HCT116 (cell line): ENCODE measurements at regions not wholly inside any gene's neighbourhood (a gene's known extent, or its start where the extent isn't known, plus 50 kb on each side); places are given as distances from the start of the nearest gene placed in this dataset.

ENCODE experiments used
- ATAC-seq: fragments of 200-7000 bp; cut with Tn5 transposase; 2 replicates; pipeline ENCODE4 v1.9.1; 2020; ENCODE audit warnings: mild to moderate bottlenecking, moderate library complexity
- BruUV-seq: library from RNA; stranded (reverse); fragments of 400-500 nt; replicated peaks from 2 replicates; lab custom pipeline; 2021; lab: Mats Ljungman, UMichigan
- CTCF ChIA-PET: fragments of 300-600 bp; sonication (Branson Sonifier 250); formaldehyde crosslinking; loops from one replicate; lab custom pipeline; 2021; ENCODE audit warnings: antibody characterized with exemption; lab: Charles Lee
- POLR2A ChIA-PET: fragments of 300-600, 350-600 bp; sonication (Branson Sonifier 250); formaldehyde crosslinking; loops from one replicate; lab custom pipeline; 2021; ENCODE audit warnings: antibody characterized with exemption; lab: Charles Lee
- RAD21 ChIA-PET, 2 experiments: fragments of 300-600 bp; sonication (Branson Sonifier 250); formaldehyde crosslinking; loops; one replicate each; lab custom pipeline; 2023; ENCODE audit warnings: low total read pairs in 2 of 2; ENCODE audit not compliant: uncharacterized antibody in 2 of 2, unreplicated experiment in 2 of 2, low non-redundant PET in 1 of 2; lab: Charles Lee
- DNase-seq: peaks from one replicate; pipeline ENCODE4 v3.0.0-alpha.2; 2010; ENCODE audit warnings: low read depth, low spot score
- H2AFZ ChIP-seq: fragments of 200-600 bp; shearing (Covaris generic), sonication (generic); 2 replicates; pipeline ENCODE4 v1.6.1; 2017; ENCODE audit warnings: low read depth, mixed run types, mixed read lengths, antibody characterized with exemption, low read length; ENCODE audit not compliant: poor library complexity, severe bottlenecking
- H3K27ac ChIP-seq: 2 replicates; pipeline ENCODE4 v1.5.1; 2012; ENCODE audit warnings: low read depth, low read length
- H3K27me3 ChIP-seq: fragments of 200-600 bp; sonication (generic); 2 replicates; pipeline ENCODE4 v1.6.1; 2016; ENCODE audit warnings: mixed run types, low read length, mixed read lengths; ENCODE audit not compliant: insufficient read depth
- H3K36me3 ChIP-seq, 2 experiments: fragments of 200-500 bp in 1 of 2; fragments of 200-600 bp in 1 of 2; sonication (Bioruptor generic) in 1 of 2; sonication (generic) in 1 of 2; 2 replicates each; pipeline versions ENCODE4 v1.5.1 to v1.6.1; 2014 to 2016; ENCODE audit warnings: low read length in 2 of 2, inconsistent platforms in 1 of 2, mixed read lengths in 1 of 2, mixed run types in 1 of 2; ENCODE audit not compliant: insufficient read depth in 2 of 2, control insufficient read depth in 1 of 2
- H3K4me1 ChIP-seq, 2 experiments: fragments of 200-600 bp in 1 of 2; sonication (generic) in 1 of 2; 2 replicates each; pipeline versions ENCODE4 v1.5.1 to v1.6.1; 2012 to 2017; ENCODE audit warnings: low read length in 2 of 2, inconsistent platforms in 1 of 2, mild to moderate bottlenecking in 1 of 2, mixed read lengths in 1 of 2, mixed run types in 1 of 2, moderate library complexity in 1 of 2; ENCODE audit not compliant: insufficient read depth in 2 of 2, control insufficient read depth in 1 of 2
- H3K4me2 ChIP-seq: fragments of 200-600 bp; sonication (generic); 2 replicates; pipeline ENCODE4 v1.6.1; 2017; ENCODE audit warnings: mixed run types, low read length, mixed read lengths
- H3K4me3 ChIP-seq, 2 experiments: fragments of 200-600 bp in 1 of 2; sonication (generic) in 1 of 2; replicated peaks in 1 of 2; 2 replicates each; pipeline ENCODE4 v1.5.1; 2011 to 2016; ENCODE audit warnings: low read length in 2 of 2, control low read depth in 1 of 2, low read depth in 1 of 2, mild to moderate bottlenecking in 1 of 2, mixed read lengths in 1 of 2, mixed run types in 1 of 2
- H3K79me2 ChIP-seq: fragments of 200-600 bp; sonication (generic); 2 replicates; pipeline ENCODE4 v1.6.1; 2017; ENCODE audit warnings: mild to moderate bottlenecking, mixed run types, low read length, moderate library complexity, mixed read lengths; ENCODE audit not compliant: insufficient read depth
- H3K9ac ChIP-seq: fragments of 200-600 bp; sonication (generic); 2 replicates; pipeline ENCODE4 v1.6.1; 2016; ENCODE audit warnings: low read length, mixed read lengths
- H3K9me2 ChIP-seq: fragments of 200-600 bp; sonication (generic), shearing (Covaris generic); 2 replicates; pipeline ENCODE4 v1.6.1; 2017; ENCODE audit warnings: mixed run types, mild to moderate bottlenecking, moderate library complexity; ENCODE audit not compliant: insufficient read depth
- H3K9me3 ChIP-seq, 2 experiments: fragments of 200-500 bp in 1 of 2; fragments of 200-600 bp in 1 of 2; sonication (Bioruptor generic) in 1 of 2; sonication (generic) in 1 of 2; 2 replicates each; pipeline ENCODE4 v1.6.1; 2014 to 2017; ENCODE audit warnings: low read length in 2 of 2, mixed read lengths in 2 of 2, inconsistent platforms in 1 of 2, low read depth in 1 of 2, mild to moderate bottlenecking in 1 of 2, mixed run types in 1 of 2, moderate library complexity in 1 of 2; ENCODE audit not compliant: control insufficient read depth in 1 of 2, insufficient read depth in 1 of 2
- H4K20me1 ChIP-seq: fragments of 200-600 bp; sonication (generic), shearing (Covaris generic); 2 replicates; pipeline ENCODE4 v1.6.1; 2017; ENCODE audit warnings: mixed run types, mild to moderate bottlenecking, moderate library complexity; ENCODE audit not compliant: insufficient read depth
- CEBPB ChIP-seq: IDR thresholded peaks from 2 replicates; pipeline ENCODE4 v1.6.1; 2012; ENCODE audit warnings: low read depth
- ELF1 ChIP-seq: IDR thresholded peaks from 2 replicates; pipeline ENCODE4 v1.6.1; 2012; ENCODE audit warnings: low read depth, borderline replicate concordance
- EZH2 ChIP-seq: fragments of 200-600 bp; sonication (generic); IDR thresholded peaks from 2 replicates; pipeline ENCODE4 v1.6.1; 2017; ENCODE audit warnings: antibody characterized with exemption, mixed run types
- EZH2phosphoT487 ChIP-seq: fragments of 200-600 bp; IDR thresholded peaks from 2 replicates; pipeline ENCODE4 v1.6.1; 2018; ENCODE audit warnings: antibody characterized with exemption, borderline replicate concordance
- FOSL1 ChIP-seq: IDR thresholded peaks from 2 replicates; pipeline ENCODE4 v1.6.1; 2012; ENCODE audit warnings: low read depth
- JUND ChIP-seq: IDR thresholded peaks from 2 replicates; pipeline ENCODE4 v1.6.1; 2012
- POLR2A ChIP-seq: IDR thresholded peaks from 2 replicates; pipeline ENCODE4 v1.7.0; 2011; ENCODE audit warnings: borderline replicate concordance; ENCODE audit not compliant: insufficient read depth, insufficient read length; ENCODE audit errors: extremely low read depth
- POLR2AphosphoS5 ChIP-seq: IDR thresholded peaks from 2 replicates; pipeline ENCODE4 v1.6.1; 2011; ENCODE audit warnings: mild to moderate bottlenecking, low read depth, low read length, moderate library complexity
- SIN3A ChIP-seq: IDR thresholded peaks from 2 replicates; pipeline ENCODE4 v1.6.1; 2012; ENCODE audit warnings: low read depth
- SRF ChIP-seq: IDR thresholded peaks from 2 replicates; pipeline ENCODE4 v1.6.1; 2012; ENCODE audit warnings: low read depth
- TCF7L2 ChIP-seq: IDR thresholded peaks from 2 replicates; pipeline ENCODE4 v1.7.0; 2011; ENCODE audit warnings: borderline replicate concordance, inconsistent platforms; ENCODE audit not compliant: insufficient read depth, insufficient read length; ENCODE audit errors: extremely low read depth
- ZFX ChIP-seq: fragments of 450-650 bp; IDR thresholded peaks from 2 replicates; pipeline ENCODE4 v1.6.1; 2017
- intact Hi-C: fragments of 100-400 bp; cut with micrococcal nuclease; formaldehyde crosslinking; loops from 2 replicates; pipeline ENCODE4 v1.10.0; 2022
- TF ChIP-seq, protein P1 (sequence below): IDR thresholded peaks from 2 replicates; pipeline ENCODE4 v1.6.1; 2011; ENCODE audit warnings: mild to moderate bottlenecking, low read length, moderate library complexity; ENCODE audit not compliant: insufficient replicate concordance; ENCODE audit errors: extremely low read depth
- TF ChIP-seq, protein P2 (sequence below): IDR thresholded peaks from 2 replicates; pipeline ENCODE4 v1.6.1; 2012
- TF ChIP-seq, protein P3 (sequence below), 3 experiments: fragments of 200-600 bp in 1 of 3; sonication (generic) in 1 of 3; IDR thresholded peaks in 2 of 3; conservative IDR thresholded peaks in 1 of 3; 2 replicates each; pipeline ENCODE4 v1.5.1; 2012 to 2017; ENCODE audit warnings: low read depth in 2 of 3, low read length in 2 of 3, antibody characterized with exemption in 1 of 3, borderline replicate concordance in 1 of 3, control low read depth in 1 of 3, mild to moderate bottlenecking in 1 of 3, mixed read lengths in 1 of 3, mixed run types in 1 of 3, moderate library complexity in 1 of 3; ENCODE audit not compliant: insufficient read depth in 1 of 3
- TF ChIP-seq, protein P4 (sequence below): IDR thresholded peaks from 2 replicates; pipeline ENCODE4 v1.6.1; 2012; ENCODE audit warnings: low read depth

DNA sequence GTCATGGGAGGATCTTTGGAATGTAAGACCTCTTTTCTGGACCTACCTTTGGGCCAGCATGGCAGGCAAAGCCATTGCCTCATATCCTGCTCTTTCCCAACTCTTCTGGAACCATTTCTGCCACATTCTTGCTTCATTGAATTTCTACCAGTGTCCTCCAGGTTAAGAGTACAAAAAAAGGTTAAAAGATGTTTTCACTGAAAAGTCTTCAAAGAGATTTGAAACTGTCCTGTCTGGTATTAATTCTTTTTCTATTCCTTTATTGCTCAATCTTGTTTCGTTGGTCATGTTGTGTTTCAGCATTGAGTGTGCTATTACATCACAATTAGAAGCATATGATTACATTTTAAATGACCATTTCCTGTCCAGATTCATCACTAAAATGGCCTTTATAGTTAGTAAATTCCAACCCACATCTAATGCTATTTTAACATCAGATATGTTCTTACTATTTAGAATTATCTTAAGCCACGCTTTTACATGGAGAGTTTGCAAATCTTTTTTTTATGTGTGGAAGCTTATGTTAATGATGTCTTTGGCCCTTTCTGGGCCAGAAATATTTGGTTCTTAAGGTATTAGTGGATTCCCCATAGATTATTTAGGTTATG, 450.9 kb downstream of the GJA1 start:
- H3K79me2 ChIP-seq: no peaks in the 10 kb centered on the region
- no peaks in the 10 kb centered on the region for H3K9me2 ChIP-seq
- no peak overlapping the region for H3K27ac ChIP-seq
- RAD21 ChIA-PET: no interaction called here
- no peak overlapping the region for H2AFZ ChIP-seq
- no peaks in the 10 kb centered on the region for H3K9me3 ChIP-seq
- intact Hi-C loops: no loop called here
- no peaks in the 10 kb centered on the region for H3K27me3 ChIP-seq
- no peaks in the 10 kb centered on the region for H3K36me3 ChIP-seq
- no peaks in the 10 kb centered on the region for H4K20me1 ChIP-seq
- H3K4me2 ChIP-seq: no peak overlapping the region
- POLR2A ChIA-PET: no interaction called here
- CTCF ChIA-PET: no interaction called here
- H3K4me1 ChIP-seq: peaks cover 0 to 7% of the 10 kb centered on the region in 2 experiments; a peak in 1 of 4 replicates
- BruUV-seq: no TSS peak
- TF ChIP-seq, protein P1, sequence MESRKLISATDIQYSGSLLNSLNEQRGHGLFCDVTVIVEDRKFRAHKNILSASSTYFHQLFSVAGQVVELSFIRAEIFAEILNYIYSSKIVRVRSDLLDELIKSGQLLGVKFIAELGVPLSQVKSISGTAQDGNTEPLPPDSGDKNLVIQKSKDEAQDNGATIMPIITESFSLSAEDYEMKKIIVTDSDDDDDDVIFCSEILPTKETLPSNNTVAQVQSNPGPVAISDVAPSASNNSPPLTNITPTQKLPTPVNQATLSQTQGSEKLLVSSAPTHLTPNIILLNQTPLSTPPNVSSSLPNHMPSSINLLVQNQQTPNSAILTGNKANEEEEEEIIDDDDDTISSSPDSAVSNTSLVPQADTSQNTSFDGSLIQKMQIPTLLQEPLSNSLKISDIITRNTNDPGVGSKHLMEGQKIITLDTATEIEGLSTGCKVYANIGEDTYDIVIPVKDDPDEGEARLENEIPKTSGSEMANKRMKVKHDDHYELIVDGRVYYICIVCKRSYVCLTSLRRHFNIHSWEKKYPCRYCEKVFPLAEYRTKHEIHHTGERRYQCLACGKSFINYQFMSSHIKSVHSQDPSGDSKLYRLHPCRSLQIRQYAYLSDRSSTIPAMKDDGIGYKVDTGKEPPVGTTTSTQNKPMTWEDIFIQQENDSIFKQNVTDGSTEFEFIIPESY: no peak
- TF ChIP-seq, protein P2, sequence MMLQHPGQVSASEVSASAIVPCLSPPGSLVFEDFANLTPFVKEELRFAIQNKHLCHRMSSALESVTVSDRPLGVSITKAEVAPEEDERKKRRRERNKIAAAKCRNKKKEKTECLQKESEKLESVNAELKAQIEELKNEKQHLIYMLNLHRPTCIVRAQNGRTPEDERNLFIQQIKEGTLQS: no peak
- TF ChIP-seq EZH2phosphoT487 (no peak), EZH2 (no peak), ZFX (no peak), JUND (no peak), FOSL1 (no peak), SRF (no peak), CEBPB (no peak), ELF1 (no peak), TCF7L2 (no peak), POLR2A (no peak), POLR2AphosphoS5 (no peak), SIN3A (no peak)
- TF ChIP-seq, protein P3, sequence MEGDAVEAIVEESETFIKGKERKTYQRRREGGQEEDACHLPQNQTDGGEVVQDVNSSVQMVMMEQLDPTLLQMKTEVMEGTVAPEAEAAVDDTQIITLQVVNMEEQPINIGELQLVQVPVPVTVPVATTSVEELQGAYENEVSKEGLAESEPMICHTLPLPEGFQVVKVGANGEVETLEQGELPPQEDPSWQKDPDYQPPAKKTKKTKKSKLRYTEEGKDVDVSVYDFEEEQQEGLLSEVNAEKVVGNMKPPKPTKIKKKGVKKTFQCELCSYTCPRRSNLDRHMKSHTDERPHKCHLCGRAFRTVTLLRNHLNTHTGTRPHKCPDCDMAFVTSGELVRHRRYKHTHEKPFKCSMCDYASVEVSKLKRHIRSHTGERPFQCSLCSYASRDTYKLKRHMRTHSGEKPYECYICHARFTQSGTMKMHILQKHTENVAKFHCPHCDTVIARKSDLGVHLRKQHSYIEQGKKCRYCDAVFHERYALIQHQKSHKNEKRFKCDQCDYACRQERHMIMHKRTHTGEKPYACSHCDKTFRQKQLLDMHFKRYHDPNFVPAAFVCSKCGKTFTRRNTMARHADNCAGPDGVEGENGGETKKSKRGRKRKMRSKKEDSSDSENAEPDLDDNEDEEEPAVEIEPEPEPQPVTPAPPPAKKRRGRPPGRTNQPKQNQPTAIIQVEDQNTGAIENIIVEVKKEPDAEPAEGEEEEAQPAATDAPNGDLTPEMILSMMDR (IDR thresholded peaks at IDR 0.05 in 2 of 3, conservative IDR thresholded peaks at IDR 0.05 in 1 of 3; ENCODE audit: borderline replicate concordance in 1 of 3, insufficient read depth in 1 of 3, low read depth in 2 of 3, low read length in 2 of 3): no peak
- TF ChIP-seq, protein P4, sequence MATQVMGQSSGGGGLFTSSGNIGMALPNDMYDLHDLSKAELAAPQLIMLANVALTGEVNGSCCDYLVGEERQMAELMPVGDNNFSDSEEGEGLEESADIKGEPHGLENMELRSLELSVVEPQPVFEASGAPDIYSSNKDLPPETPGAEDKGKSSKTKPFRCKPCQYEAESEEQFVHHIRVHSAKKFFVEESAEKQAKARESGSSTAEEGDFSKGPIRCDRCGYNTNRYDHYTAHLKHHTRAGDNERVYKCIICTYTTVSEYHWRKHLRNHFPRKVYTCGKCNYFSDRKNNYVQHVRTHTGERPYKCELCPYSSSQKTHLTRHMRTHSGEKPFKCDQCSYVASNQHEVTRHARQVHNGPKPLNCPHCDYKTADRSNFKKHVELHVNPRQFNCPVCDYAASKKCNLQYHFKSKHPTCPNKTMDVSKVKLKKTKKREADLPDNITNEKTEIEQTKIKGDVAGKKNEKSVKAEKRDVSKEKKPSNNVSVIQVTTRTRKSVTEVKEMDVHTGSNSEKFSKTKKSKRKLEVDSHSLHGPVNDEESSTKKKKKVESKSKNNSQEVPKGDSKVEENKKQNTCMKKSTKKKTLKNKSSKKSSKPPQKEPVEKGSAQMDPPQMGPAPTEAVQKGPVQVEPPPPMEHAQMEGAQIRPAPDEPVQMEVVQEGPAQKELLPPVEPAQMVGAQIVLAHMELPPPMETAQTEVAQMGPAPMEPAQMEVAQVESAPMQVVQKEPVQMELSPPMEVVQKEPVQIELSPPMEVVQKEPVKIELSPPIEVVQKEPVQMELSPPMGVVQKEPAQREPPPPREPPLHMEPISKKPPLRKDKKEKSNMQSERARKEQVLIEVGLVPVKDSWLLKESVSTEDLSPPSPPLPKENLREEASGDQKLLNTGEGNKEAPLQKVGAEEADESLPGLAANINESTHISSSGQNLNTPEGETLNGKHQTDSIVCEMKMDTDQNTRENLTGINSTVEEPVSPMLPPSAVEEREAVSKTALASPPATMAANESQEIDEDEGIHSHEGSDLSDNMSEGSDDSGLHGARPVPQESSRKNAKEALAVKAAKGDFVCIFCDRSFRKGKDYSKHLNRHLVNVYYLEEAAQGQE: no peak
- TF ChIP-seq, all 23 proteins: peak for 0
- no peak for DNase-seq
- H3K4me3 ChIP-seq: no peak overlapping the region
- ATAC-seq: no peak
- H3K9ac ChIP-seq: no peak overlapping the region
